Spleen (tissue), 11 donors: ENCODE measurements at regions not wholly inside any gene's neighbourhood (a gene's known extent, or its start where the extent isn't known, plus 50 kb on each side); places are given as distances from the start of the nearest gene placed in this dataset.

Source experiments
- DNase-seq: peaks from one replicate; pipeline ENCODE4 v3.0.0-alpha.2; 2020
- H3K27ac ChIP-seq, 8 donors: fragments of 200-600 bp; sonication (generic) in 7 of 8; 1 replicate in 4 of 8; 2 replicates in 4 of 8; pipeline versions ENCODE4 v1.5.0 to v1.8.0; 2016 to 2021; ENCODE audit warnings: inconsistent platforms in 4 of 8, mild to moderate bottlenecking in 4 of 8, moderate library complexity in 1 of 8
- H3K27me3 ChIP-seq, 7 donors: fragments of 200-600 bp; sonication (generic) in 6 of 7; replicated peaks in 1 of 7; 1 replicate in 4 of 7; 2 replicates in 3 of 7; pipeline versions ENCODE4 v1.5.0 to v1.8.0; 2016 to 2021; ENCODE audit warnings: inconsistent platforms in 3 of 7, mild to moderate bottlenecking in 1 of 7
- H3K36me3 ChIP-seq, 6 donors: fragments of 200-600 bp; sonication (generic) in 5 of 6; 1 replicate in 4 of 6; 2 replicates in 2 of 6; pipeline versions ENCODE4 v1.5.0 to v1.8.0; 2016 to 2021; ENCODE audit warnings: inconsistent platforms in 2 of 6
- H3K4me1 ChIP-seq, 6 donors: fragments of 200-600 bp; sonication (generic) in 5 of 6; 1 replicate in 3 of 6; 2 replicates in 3 of 6; pipeline versions ENCODE4 v1.5.0 to v1.8.0; 2016 to 2021; ENCODE audit warnings: inconsistent platforms in 3 of 6
- H3K4me3 ChIP-seq, 8 donors: fragments of 200-600 bp; sonication (generic) in 7 of 8; 1 replicate in 4 of 8; 2 replicates in 4 of 8; pipeline versions ENCODE4 v1.5.0 to v1.8.0; 2016 to 2021; ENCODE audit warnings: inconsistent platforms in 4 of 8, mild to moderate bottlenecking in 4 of 8, moderate library complexity in 2 of 8
- H3K9me3 ChIP-seq, 8 donors: fragments of 200-600 bp; sonication (generic) in 7 of 8; 1 replicate in 4 of 8; 2 replicates in 4 of 8; pipeline versions ENCODE4 v1.5.0 to v1.8.0; 2016 to 2021; ENCODE audit warnings: inconsistent platforms in 4 of 8
- POLR2A ChIP-seq, 3 donors: fragments of 450-650 bp; IDR thresholded peaks; one replicate each; pipeline ENCODE4 v1.5.1; 2017; ENCODE audit warnings: antibody characterized with exemption in 3 of 3, mild to moderate bottlenecking in 1 of 3
- POLR2AphosphoS5 ChIP-seq, 3 donors: sonication (generic); formaldehyde crosslinking; IDR thresholded peaks; one replicate each; pipeline ENCODE4 v1.5.1; 2017; ENCODE audit warnings: antibody characterized with exemption in 3 of 3
- WGBS, 5 donors: extraction: QIAGEN DNeasy Blood & Tissue Kit in 3 of 5; methylation state at CpG; one replicate each; pipeline versions ENCODE4 v1.1.5 to v1.1.7; 2013 to 2018; 5-methylcytosine and 5-hydroxymethylcytosine counted together
- intact Hi-C: fragments of 100-400 bp; cut with DNase I; formaldehyde crosslinking; loops from one replicate; pipeline ENCODE4 v1.15.0; 2023; ENCODE audit warnings: low total_unique reads
- TF ChIP-seq, protein P1 (sequence below), 11 experiments: fragments of 200-600 bp in 7 of 11; fragments of 450-650 bp in 4 of 11; sonication (generic) in 4 of 11; IDR thresholded peaks in 8 of 11; conservative IDR thresholded peaks in 3 of 11; 1 replicate in 7 of 11; 2 replicates in 4 of 11; pipeline versions ENCODE4 v1.4.0 to v1.8.0; 2016 to 2021; ENCODE audit warnings: antibody characterized with exemption in 11 of 11, inconsistent platforms in 4 of 11, mild to moderate bottlenecking in 1 of 11
- donor health status: healthy with polysubstance abuse.
- donor health status: DM: no; HTN: no; CAD: no; lungs with moderate emphysema.
- donor health status: DM: no; HTN: no; CAD: no.
- donor health status: Bipolar disorder and iron deficiency.
- donor health status: healthy.
- donor health status: DM: no; HTN: no; CAD: no.
- donor health status: DM: yes; HTN: yes; CAD: no.

GRCh38 chr13:22979952-22980351 lies 200.8 kb upstream of the SGCG start:
- no peak for DNase-seq
- Histone ChIP-seq H3K4me3 (no peak overlapping the region), H3K27ac (no peak overlapping the region), H3K36me3 (no peaks in the 10 kb centered on the region), H3K27me3 (no peaks in the 10 kb centered on the region), H3K9me3 (peaks cover 0 to 32% (median 23%) of the 10 kb centered on the region in 8 donors), H3K4me1 (no peaks in the 10 kb centered on the region)
- TF ChIP-seq POLR2AphosphoS5 (IDR thresholded peaks at IDR 0.05) (no peak), POLR2A (IDR thresholded peaks at IDR 0.05) (no peak)
- TF ChIP-seq, protein P1, sequence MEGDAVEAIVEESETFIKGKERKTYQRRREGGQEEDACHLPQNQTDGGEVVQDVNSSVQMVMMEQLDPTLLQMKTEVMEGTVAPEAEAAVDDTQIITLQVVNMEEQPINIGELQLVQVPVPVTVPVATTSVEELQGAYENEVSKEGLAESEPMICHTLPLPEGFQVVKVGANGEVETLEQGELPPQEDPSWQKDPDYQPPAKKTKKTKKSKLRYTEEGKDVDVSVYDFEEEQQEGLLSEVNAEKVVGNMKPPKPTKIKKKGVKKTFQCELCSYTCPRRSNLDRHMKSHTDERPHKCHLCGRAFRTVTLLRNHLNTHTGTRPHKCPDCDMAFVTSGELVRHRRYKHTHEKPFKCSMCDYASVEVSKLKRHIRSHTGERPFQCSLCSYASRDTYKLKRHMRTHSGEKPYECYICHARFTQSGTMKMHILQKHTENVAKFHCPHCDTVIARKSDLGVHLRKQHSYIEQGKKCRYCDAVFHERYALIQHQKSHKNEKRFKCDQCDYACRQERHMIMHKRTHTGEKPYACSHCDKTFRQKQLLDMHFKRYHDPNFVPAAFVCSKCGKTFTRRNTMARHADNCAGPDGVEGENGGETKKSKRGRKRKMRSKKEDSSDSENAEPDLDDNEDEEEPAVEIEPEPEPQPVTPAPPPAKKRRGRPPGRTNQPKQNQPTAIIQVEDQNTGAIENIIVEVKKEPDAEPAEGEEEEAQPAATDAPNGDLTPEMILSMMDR (IDR thresholded peaks at IDR 0.05 in 8 of 11, conservative IDR thresholded peaks at IDR 0.05 in 3 of 11) = no peak
- WGBS, 5 donors = 79 to 87% (median 86%) methylated on average over 3 of the region's 3 CpGs
- intact Hi-C loops = no loop called here

GRCh38 chr13:22980936-22981335 lies 199.8 kb upstream of the SGCG start:
- TF ChIP-seq POLR2A (IDR thresholded peaks at IDR 0.05) = no peak
- no peak for TF ChIP-seq POLR2AphosphoS5 (IDR thresholded peaks at IDR 0.05)
- TF ChIP-seq, protein P1 (IDR thresholded peaks at IDR 0.05 in 8 of 11, conservative IDR thresholded peaks at IDR 0.05 in 3 of 11) = no peak
- no peaks in the 10 kb centered on the region for H3K4me1 ChIP-seq
- intact Hi-C loops = no loop called here
- H3K36me3 ChIP-seq = no peaks in the 10 kb centered on the region
- peaks cover 0 to 40% (median 23%) of the 10 kb centered on the region in 8 donors for H3K9me3 ChIP-seq
- no peaks in the 10 kb centered on the region for H3K27me3 ChIP-seq
- no peak for DNase-seq
- H3K27ac ChIP-seq = no peak overlapping the region
- H3K4me3 ChIP-seq = no peak overlapping the region
- 62 to 96% (median 84%) methylated on average over 2 of the region's 2 CpGs for whole genome bisulfite sequencing, 5 donors

GRCh38 chr13:22993148-22993547 lies 187.6 kb upstream of the SGCG start:
- no peaks in the 10 kb centered on the region for H3K36me3 ChIP-seq
- no peak overlapping the region for H3K4me3 ChIP-seq
- no peaks in the 10 kb centered on the region for H3K9me3 ChIP-seq
- WGBS, 5 donors = 33 to 46% (median 40%) methylated on average over 1 of the region's 1 CpG
- H3K27ac ChIP-seq = no peak overlapping the region
- H3K27me3 ChIP-seq = no peaks in the 10 kb centered on the region
- no peaks in the 10 kb centered on the region for H3K4me1 ChIP-seq
- intact Hi-C loops = no loop called here
- no peak for DNase-seq
- TF ChIP-seq, protein P1 (IDR thresholded peaks at IDR 0.05 in 8 of 11, conservative IDR thresholded peaks at IDR 0.05 in 3 of 11) = no peak
- TF ChIP-seq POLR2A (IDR thresholded peaks at IDR 0.05) = no peak
- TF ChIP-seq POLR2AphosphoS5 (IDR thresholded peaks at IDR 0.05) = no peak

GRCh38 chr13:23003446-23003845 lies 177.3 kb upstream of the SGCG start:
- TF ChIP-seq POLR2AphosphoS5 (IDR thresholded peaks at IDR 0.05) = no peak
- TF ChIP-seq, protein P1 (IDR thresholded peaks at IDR 0.05 in 8 of 11, conservative IDR thresholded peaks at IDR 0.05 in 3 of 11) = no peak
- no peak for TF ChIP-seq POLR2A (IDR thresholded peaks at IDR 0.05)
- Histone ChIP-seq H3K27me3 (no peaks in the 10 kb centered on the region), H3K36me3 (no peaks in the 10 kb centered on the region), H3K4me1 (no peaks in the 10 kb centered on the region), H3K4me3 (no peak overlapping the region), H3K27ac (no peak overlapping the region), H3K9me3 (peaks cover 0 to 26% (median 19%) of the 10 kb centered on the region in 8 donors)
- DNase-seq = no peak
- 61 to 88% (median 65%) methylated on average over 2 of the region's 2 CpGs for WGBS, 5 donors
- intact Hi-C loops = no loop called here
